ENCODE measurements at regions not wholly inside any gene's neighbourhood (a gene's known extent, or its start where the extent isn't known, plus 50 kb on each side); places are given as distances from the start of the nearest gene placed in this dataset.

- H3K79me2 ChIP-seq (replicated peaks; ENCODE audit: insufficient read depth, low read length), result no peaks in the 10 kb centered on the region
- no peaks in the 10 kb centered on the region for H3K9me3 ChIP-seq (ENCODE audit: low read length)
- no peaks in the 10 kb centered on the region for H3K9me2 ChIP-seq (ENCODE audit: insufficient read depth, low read length)
- no peak overlapping the region for H3K9ac ChIP-seq (ENCODE audit: low read length)
- H3K36me3 ChIP-seq (ENCODE audit: insufficient read depth, low read length), result no peaks in the 10 kb centered on the region
- no peaks in the 10 kb centered on the region for H3K27me3 ChIP-seq (ENCODE audit: insufficient read depth, low read depth, low read length)
- H3K4me3 ChIP-seq (ENCODE audit: low read length), result no peak overlapping the region
- H3F3A ChIP-seq (ENCODE audit: insufficient read depth, low read length, poor library complexity, severe bottlenecking), result no peaks in the 10 kb centered on the region
- H3K4me2 ChIP-seq (ENCODE audit: low read length), result no peak overlapping the region
- TF ChIP-seq EP300 (conservative IDR thresholded peaks at IDR 0.05; ENCODE audit: poor library complexity, severe bottlenecking) (no peak), CTCF (IDR thresholded peaks at IDR 0.05; ENCODE audit: poor library complexity, severe bottlenecking) (no peak), MXI1 (conservative IDR thresholded peaks at IDR 0.05; ENCODE audit: poor library complexity, severe bottlenecking) (no peak), REST (IDR thresholded peaks at IDR 0.05; ENCODE audit: borderline replicate concordance) (no peak), SMC3 (conservative IDR thresholded peaks at IDR 0.05; ENCODE audit: poor library complexity) (no peak), POLR2AphosphoS5 (IDR thresholded peaks at IDR 0.05) (no peak), EZH2 (IDR thresholded peaks at IDR 0.05; ENCODE audit: borderline replicate concordance, insufficient read depth, low read length, poor library complexity, severe bottlenecking) (no peak), RAD21 (conservative IDR thresholded peaks at IDR 0.05) (no peak), TAF1 (IDR thresholded peaks at IDR 0.05; ENCODE audit: low read depth) (no peak)
- H2AFZ ChIP-seq (ENCODE audit: low read depth, low read length), result no peak overlapping the region
- no peak overlapping the region for H3K27ac ChIP-seq (ENCODE audit: low read length)
- H4K20me1 ChIP-seq (ENCODE audit: insufficient read depth), result no peaks in the 10 kb centered on the region
These were observed 212.9 kb downstream of the DUSP6 start for GRCh38 chr12:89139390-89139789.

GRCh38 chr12:89138048-89138852 lies 214.1 kb downstream of the DUSP6 start:
- H3K27ac ChIP-seq (ENCODE audit: low read length), result no peak overlapping the region
- H3K9me2 ChIP-seq (ENCODE audit: insufficient read depth, low read length), result no peaks in the 10 kb centered on the region
- TF ChIP-seq MXI1 (conservative IDR thresholded peaks at IDR 0.05; ENCODE audit: poor library complexity, severe bottlenecking) (no peak), TAF1 (IDR thresholded peaks at IDR 0.05; ENCODE audit: low read depth) (no peak), EZH2 (IDR thresholded peaks at IDR 0.05; ENCODE audit: borderline replicate concordance, insufficient read depth, low read length, poor library complexity, severe bottlenecking) (no peak), CTCF (IDR thresholded peaks at IDR 0.05; ENCODE audit: poor library complexity, severe bottlenecking) (no peak), REST (IDR thresholded peaks at IDR 0.05; ENCODE audit: borderline replicate concordance) (no peak), RAD21 (conservative IDR thresholded peaks at IDR 0.05) (no peak), EP300 (conservative IDR thresholded peaks at IDR 0.05; ENCODE audit: poor library complexity, severe bottlenecking) (no peak), SMC3 (conservative IDR thresholded peaks at IDR 0.05; ENCODE audit: poor library complexity) (no peak), POLR2AphosphoS5 (IDR thresholded peaks at IDR 0.05) (no peak)
- no peaks in the 10 kb centered on the region for H3K36me3 ChIP-seq (ENCODE audit: insufficient read depth, low read length)
- no peaks in the 10 kb centered on the region for H3K27me3 ChIP-seq (ENCODE audit: insufficient read depth, low read depth, low read length)
- H3K9me3 ChIP-seq (ENCODE audit: low read length), result no peaks in the 10 kb centered on the region
- no peaks in the 10 kb centered on the region for H4K20me1 ChIP-seq (ENCODE audit: insufficient read depth)
- no peaks in the 10 kb centered on the region for H3F3A ChIP-seq (ENCODE audit: insufficient read depth, low read length, poor library complexity, severe bottlenecking)
- H3K4me2 ChIP-seq (ENCODE audit: low read length), result no peak overlapping the region
- H2AFZ ChIP-seq (ENCODE audit: low read depth, low read length), result no peak overlapping the region
- no peaks in the 10 kb centered on the region for H3K79me2 ChIP-seq (replicated peaks; ENCODE audit: insufficient read depth, low read length)
- no peak overlapping the region for H3K9ac ChIP-seq (ENCODE audit: low read length)
- H3K4me3 ChIP-seq (ENCODE audit: low read length), result no peak overlapping the region
